ENCODE measurements at regions not wholly inside any gene's neighbourhood (a gene's known extent, or its start where the extent isn't known, plus 50 kb on each side); places are given as distances from the start of the nearest gene placed in this dataset.

GRCh38 chr15:59924812-59925522 lies 79.1 kb upstream of the FOXB1 start:
- 63 to 79% methylated on average over 3 to 7 of the region's 8 CpGs for WGBS, 2 experiments (ENCODE audit: insufficient coverage in 1 of 2, insufficient read length in 1 of 2)

DNA sequence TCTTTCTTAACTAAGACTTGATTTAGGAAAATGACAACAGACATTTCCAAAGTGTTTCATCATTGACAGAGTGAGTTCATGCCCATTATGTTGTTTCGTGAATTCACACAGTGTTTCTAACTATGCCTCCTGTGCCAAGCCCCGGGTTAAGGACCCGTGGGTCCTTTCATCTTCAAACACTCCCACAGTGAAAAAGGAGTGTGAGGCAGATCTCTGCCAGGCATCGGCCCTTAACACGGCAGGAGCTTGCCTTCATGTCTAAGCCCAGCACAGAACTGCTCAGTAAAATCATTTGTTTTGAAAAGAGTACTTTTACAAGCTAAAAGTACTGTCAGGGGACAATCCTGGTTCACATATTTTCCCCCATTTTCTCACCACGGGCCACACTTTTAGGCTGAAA lies 80.0 kb upstream of the FOXB1 start:
- no peaks in the 10 kb centered on the region for H3K36me3 Mint-ChIP-seq (ENCODE audit: low read depth)
- WGBS, 2 experiments (ENCODE audit: insufficient coverage in 1 of 2, insufficient read length in 1 of 2): 76 to 89% methylated on average over 3 to 6 of the region's 6 CpGs
- peaks cover 2% of the 10 kb centered on the region for H3K9me3 Mint-ChIP-seq

More at GRCh38 chr15:59924812-59925522, 79.1 kb upstream of the FOXB1 start:
- Mint-ChIP-seq H3K9me3 (peaks cover 2% of the 10 kb centered on the region), H3K4me1 (peaks cover 3% of the 10 kb centered on the region), H3K36me3 (ENCODE audit: low read depth) (no peaks in the 10 kb centered on the region), H3K27me3 (ENCODE audit: insufficient read depth) (peaks cover 12% of the 10 kb centered on the region), H3K27ac (no peak overlapping the region), H3K4me3 (no peak overlapping the region)
- Histone ChIP-seq H3K4me3 (ENCODE audit: low read length) (no peak overlapping the region), H3K36me3 (ENCODE audit: control insufficient read depth, insufficient read depth, low read length) (no peaks in the 10 kb centered on the region), H3K27me3 (ENCODE audit: control insufficient read depth, insufficient read depth, low read length, poor library complexity, severe bottlenecking) (no peaks in the 10 kb centered on the region), H3K27ac (ENCODE audit: low read depth, low read length) (no peak overlapping the region), H3K9me3 (ENCODE audit: control insufficient read depth, low read length) (no peaks in the 10 kb centered on the region), H3K9ac (ENCODE audit: extremely low read depth, low read length, poor library complexity, severe bottlenecking) (no peak overlapping the region), H3K4me1 (ENCODE audit: control insufficient read depth, insufficient read depth, low read length) (no peaks in the 10 kb centered on the region)
- TF ChIP-seq, protein P1, sequence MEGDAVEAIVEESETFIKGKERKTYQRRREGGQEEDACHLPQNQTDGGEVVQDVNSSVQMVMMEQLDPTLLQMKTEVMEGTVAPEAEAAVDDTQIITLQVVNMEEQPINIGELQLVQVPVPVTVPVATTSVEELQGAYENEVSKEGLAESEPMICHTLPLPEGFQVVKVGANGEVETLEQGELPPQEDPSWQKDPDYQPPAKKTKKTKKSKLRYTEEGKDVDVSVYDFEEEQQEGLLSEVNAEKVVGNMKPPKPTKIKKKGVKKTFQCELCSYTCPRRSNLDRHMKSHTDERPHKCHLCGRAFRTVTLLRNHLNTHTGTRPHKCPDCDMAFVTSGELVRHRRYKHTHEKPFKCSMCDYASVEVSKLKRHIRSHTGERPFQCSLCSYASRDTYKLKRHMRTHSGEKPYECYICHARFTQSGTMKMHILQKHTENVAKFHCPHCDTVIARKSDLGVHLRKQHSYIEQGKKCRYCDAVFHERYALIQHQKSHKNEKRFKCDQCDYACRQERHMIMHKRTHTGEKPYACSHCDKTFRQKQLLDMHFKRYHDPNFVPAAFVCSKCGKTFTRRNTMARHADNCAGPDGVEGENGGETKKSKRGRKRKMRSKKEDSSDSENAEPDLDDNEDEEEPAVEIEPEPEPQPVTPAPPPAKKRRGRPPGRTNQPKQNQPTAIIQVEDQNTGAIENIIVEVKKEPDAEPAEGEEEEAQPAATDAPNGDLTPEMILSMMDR (conservative IDR thresholded peaks at IDR 0.05): no peak
- no peak for DNase-seq

DNA sequence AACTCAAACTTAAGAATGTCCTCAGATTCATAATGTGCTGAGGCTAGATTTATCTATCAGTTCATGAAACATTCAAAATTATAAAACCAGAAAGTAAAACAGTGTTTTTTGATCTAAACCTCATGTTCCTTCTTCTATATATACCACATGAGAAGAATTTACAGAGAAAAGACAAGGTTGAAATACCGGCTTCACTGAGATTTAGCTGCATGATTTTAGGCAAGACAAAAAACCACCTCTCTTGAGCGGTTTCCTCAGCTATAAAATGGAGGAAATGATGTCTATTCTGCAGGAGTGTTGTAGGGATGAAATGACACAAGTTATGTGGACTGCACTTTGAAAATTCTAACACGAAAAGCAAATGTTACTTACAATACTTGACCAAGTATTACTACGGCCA lies 80.6 kb upstream of the FOXB1 start:
- H3K27ac Mint-ChIP-seq: no peak overlapping the region
- H3K4me1 Mint-ChIP-seq: peaks cover 14% of the 10 kb centered on the region
- H3K9ac ChIP-seq (ENCODE audit: extremely low read depth, low read length, poor library complexity, severe bottlenecking): no peak overlapping the region
- no peaks in the 10 kb centered on the region for H3K36me3 ChIP-seq (ENCODE audit: control insufficient read depth, insufficient read depth, low read length)
- WGBS, 2 experiments (ENCODE audit: insufficient coverage in 1 of 2, insufficient read length in 1 of 2): 98 to 100% methylated on average over 2 to 4 of the region's 4 CpGs
- H3K9me3 ChIP-seq (ENCODE audit: control insufficient read depth, low read length): no peaks in the 10 kb centered on the region
- no peak overlapping the region for H3K4me3 ChIP-seq (ENCODE audit: low read length)
- H3K27me3 ChIP-seq (ENCODE audit: control insufficient read depth, insufficient read depth, low read length, poor library complexity, severe bottlenecking): no peaks in the 10 kb centered on the region
- DNase-seq: no peak
- TF ChIP-seq, protein P1 (conservative IDR thresholded peaks at IDR 0.05): no peak
- no peaks in the 10 kb centered on the region for H3K36me3 Mint-ChIP-seq (ENCODE audit: low read depth)
- H3K9me3 Mint-ChIP-seq: peaks cover 2% of the 10 kb centered on the region
- no peaks in the 10 kb centered on the region for H3K4me1 ChIP-seq (ENCODE audit: control insufficient read depth, insufficient read depth, low read length)
- H3K27me3 Mint-ChIP-seq (ENCODE audit: insufficient read depth): peaks cover 15% of the 10 kb centered on the region
- H3K27ac ChIP-seq (ENCODE audit: low read depth, low read length): no peak overlapping the region
- H3K4me3 Mint-ChIP-seq: no peak overlapping the region

More for the DNA sequence above, 80.0 kb upstream of the FOXB1 start:
- Histone ChIP-seq H3K36me3 (ENCODE audit: control insufficient read depth, insufficient read depth, low read length) (no peaks in the 10 kb centered on the region), H3K9me3 (ENCODE audit: control insufficient read depth, low read length) (no peaks in the 10 kb centered on the region), H3K9ac (ENCODE audit: extremely low read depth, low read length, poor library complexity, severe bottlenecking) (no peak overlapping the region), H3K4me3 (ENCODE audit: low read length) (no peak overlapping the region), H3K4me1 (ENCODE audit: control insufficient read depth, insufficient read depth, low read length) (no peaks in the 10 kb centered on the region), H3K27me3 (ENCODE audit: control insufficient read depth, insufficient read depth, low read length, poor library complexity, severe bottlenecking) (no peaks in the 10 kb centered on the region), H3K27ac (ENCODE audit: low read depth, low read length) (no peak overlapping the region)
- TF ChIP-seq, protein P1 (conservative IDR thresholded peaks at IDR 0.05): no peak
- peaks cover 12% of the 10 kb centered on the region for H3K4me1 Mint-ChIP-seq
- no peak for DNase-seq
- peaks cover 15% of the 10 kb centered on the region for H3K27me3 Mint-ChIP-seq (ENCODE audit: insufficient read depth)
- no peak overlapping the region for H3K4me3 Mint-ChIP-seq
- H3K27ac Mint-ChIP-seq: no peak overlapping the region

Data from endodermal cell (in vitro differentiated cells).